Activated CD4-positive, alpha-beta T cell treated with anti-CD3 and anti-CD28 coated beads, Interleukin-10, Interleukin-2, amounts not matched to agents 100 ng/mL and 50 ng/mL, durations not matched to agents 16 hours and 8 hours (primary cell): ENCODE measurements at regions not wholly inside any gene's neighbourhood (a gene's known extent, or its start where the extent isn't known, plus 50 kb on each side); places are given as distances from the start of the nearest gene placed in this dataset.
"Not testable (repeated sequence)": the region's sequence is repeated elsewhere in the genome, so short reads cannot be mapped to it uniquely, and the experiment has no call there.

Experiments used
- DNase-seq: peaks from one replicate; pipeline ENCODE4 v3.0.0-alpha.2; 2020

DNA sequence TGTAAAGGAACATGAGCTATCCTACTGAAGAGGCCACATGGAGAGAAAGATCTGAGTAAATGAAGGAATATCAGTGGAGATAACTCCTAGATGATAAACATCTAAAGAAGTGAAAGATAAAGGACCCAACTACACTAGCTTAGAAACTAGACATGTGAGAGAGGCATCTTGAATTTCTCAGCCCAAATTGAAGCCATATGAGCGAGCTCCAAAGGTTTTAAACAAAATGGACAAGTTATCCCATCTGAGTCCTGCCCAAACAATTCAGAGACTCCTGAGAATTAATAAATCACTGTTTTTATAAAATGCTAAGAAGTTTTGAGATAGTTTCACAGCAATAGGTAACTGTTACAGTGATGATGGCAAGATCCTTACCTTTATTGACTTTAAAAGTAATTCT is 438.9 kb downstream of the NAV3 start:
- DNase-seq: no peak

DNA sequence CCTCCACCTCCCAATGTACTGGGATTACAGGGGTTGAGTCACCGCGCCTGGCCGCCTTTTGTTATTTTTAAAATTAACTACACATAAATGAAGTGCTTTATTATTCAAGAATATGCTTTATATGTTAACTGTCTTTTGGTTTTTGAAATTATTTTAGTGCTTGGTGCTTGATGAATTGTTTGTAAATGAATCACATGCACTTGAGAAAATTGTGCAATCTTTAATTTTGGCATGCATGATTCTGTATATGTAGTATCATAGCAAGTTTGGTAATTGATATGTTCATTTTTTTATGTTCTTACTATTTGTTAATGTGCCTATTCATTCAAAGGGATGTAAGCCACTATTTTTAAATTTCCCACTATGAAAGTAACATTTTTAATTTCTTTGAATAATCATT is 440.9 kb downstream of the NAV3 start:
- DNase-seq: no peak

DNA sequence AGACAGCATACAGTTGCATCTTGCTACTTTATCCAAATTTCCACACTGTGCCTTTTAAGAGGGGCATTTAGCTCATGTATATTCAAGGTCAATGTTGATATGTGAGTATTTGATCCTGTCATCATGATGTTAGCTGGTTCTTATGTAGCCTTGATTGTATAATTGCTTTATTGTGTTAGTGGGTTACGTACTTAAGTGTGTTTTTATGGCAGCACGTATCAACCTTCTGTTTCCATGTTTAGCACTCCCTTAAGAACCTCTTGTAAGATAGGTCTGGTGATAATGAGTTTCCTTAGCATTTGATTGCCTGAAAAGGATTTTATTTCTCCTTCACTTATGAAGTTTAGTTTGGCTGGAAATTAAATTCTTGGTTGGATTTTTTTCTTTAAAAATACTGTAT is 445.2 kb downstream of the NAV3 start:
- no peak for DNase-seq

DNA sequence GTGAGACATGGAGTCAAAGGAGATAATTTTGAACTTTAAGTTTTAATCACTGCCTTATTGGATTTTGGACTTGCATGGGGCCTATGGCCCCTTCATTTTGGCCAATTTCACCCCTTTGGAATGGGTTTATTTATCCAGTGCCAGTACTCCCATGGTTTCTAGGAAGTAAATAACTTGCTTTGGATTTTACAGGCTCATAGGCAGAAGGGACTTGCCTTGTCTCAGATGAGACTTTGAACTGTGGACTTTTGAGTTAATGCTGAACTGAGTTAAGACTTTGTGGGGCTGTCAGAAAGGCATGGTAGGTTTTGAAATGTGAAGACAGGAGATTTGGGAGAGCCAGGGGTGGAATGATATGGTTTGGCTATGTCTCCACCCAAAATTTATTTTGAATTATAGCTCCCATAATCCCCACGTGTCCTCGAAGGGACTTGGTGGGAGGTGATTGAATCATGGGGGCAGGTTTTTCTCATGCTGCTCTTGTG is 448.1 kb downstream of the NAV3 start:
- DNase-seq: no peak

DNA sequence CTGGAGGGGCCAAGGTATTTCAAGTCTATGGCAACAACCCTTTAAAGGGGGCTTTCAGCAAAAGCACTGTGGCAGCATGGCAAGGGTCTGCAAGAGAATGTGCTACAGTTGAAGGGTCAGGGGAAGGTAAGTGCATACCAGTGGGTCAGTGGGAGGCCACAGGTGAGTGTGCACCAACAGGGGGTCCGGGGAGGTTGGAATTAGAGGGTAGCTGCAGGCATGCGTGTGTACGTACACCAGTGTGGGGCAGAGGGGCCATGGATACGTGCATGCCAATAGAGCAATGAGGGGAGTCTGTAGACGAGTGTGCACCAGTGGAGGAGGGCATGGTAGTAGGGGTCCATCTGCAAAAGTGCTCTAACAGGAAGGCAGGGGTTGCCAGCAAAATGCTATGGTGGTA is 448.9 kb downstream of the NAV3 start:
- no peak for DNase-seq

DNA sequence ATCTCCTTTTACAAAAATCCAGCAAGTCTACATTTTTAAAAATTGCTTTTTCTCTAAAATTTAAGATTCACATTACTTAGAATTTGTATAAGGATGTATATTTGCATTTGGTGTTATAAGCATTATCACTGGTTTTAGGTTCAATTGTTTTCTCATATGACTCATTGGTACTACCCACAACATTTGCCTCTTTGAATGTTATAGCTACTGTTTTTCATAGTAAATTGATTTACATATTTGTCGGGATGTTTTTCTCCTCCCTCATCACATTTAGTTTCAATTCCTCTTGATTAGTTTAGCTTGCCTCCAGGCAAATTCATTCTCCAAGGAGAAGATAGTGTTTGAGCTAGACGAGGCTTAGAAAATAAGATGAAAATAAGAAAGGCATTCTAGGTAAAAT is 450.4 kb downstream of the NAV3 start:
- not testable (repeated sequence) for DNase-seq

DNA sequence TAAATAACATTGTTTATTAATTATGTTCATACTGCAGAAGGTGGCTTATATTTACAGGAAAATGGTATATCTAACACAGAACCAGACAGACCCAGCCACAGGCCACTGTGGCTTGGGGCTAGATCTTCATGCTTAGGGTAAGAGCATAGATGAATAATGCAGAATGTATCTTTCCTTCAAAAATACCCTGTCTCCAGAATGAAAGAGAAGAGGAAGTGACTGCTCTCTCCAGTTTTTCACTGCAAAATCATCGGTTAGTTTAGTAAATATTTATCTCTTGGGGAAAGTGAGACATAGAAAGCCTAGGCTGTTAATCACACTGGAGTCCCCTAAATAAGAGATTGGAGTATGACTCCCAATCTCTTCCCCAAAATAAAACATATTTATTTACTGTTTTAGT is 453.7 kb downstream of the NAV3 start:
- DNase-seq: no peak

DNA sequence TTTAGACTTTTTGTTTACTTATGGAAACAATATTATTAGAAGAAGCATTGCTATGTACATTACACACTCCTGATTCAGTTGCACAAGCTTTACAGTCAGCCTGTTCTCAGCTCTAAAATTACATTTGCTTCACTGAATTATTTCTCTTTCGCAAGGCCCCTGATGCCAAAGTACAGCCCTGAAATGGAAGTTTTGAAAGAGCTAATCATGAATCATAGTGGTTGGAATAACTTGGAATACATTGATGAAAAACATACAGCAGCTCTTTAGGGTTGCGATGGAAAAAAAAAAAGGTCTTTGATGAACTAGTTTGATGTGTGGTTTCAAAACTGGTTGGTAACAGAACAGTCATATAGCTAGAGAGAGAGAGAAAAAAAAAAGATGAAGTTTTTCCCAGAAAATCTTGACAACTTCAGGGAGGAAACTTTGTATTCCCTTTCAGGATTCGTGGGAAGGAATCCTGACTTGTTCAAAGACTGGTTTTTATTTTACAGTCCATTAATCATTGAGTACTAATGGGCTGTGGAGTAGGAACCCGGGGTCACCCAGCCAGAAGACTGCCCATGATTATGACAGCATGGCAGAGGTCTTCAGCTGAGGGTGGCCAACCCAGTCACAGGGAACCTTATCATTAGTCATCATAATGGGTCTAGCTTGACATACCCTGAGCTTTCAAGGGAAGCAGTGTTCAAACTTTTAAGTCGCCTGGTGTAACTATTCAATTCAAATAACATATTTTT is 460.1 kb downstream of the NAV3 start:
- DNase-seq: no peak

DNA sequence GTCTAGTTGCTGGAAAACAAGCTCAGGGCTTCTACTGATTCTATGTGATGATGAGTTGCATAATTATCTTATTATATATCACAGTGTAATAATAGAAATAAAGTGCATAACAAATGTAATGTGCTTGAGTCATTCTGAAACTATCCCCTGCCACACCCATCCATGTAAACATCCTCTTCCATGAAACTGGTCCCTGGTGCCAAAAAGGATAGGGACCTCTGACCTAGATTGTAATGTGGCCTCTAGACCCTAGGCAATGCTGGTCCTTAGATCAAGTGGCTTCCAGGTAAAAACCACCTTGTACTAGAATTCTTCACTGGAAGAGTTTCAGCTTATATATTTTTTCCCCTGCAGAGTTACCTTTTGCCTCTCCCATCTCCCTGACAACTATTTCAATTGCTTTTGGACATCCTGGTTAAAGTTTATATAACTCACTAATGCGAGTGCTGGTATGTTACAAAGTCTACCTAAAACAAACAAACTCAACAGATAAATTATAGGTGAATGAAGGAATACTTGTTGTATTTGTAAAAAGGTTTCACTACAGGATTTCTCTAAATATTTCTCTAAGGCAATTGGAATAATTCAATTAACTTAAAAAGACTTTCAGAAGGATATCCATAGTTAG is 462.5 kb downstream of the NAV3 start:
- DNase-seq: no peak

DNA sequence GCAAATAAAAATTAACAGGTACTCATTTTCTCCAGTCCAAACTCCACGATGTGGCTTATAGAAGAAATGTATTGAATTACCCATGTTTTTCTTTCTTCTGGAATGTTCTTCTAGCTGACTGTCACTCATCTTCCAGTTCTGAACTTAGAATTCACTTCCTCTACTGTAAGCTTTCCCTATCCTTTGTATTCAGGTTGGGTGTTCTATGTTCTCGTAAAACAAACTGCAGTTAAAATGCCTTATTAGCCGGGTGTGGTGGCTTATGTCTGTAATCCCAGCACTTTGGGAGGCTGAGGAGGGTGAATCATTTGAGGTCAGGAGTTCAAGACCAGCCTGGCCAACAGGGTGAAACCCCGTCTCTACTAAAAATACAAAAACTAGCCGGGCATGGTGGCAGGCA is 470.6 kb downstream of the NAV3 start:
- DNase-seq: not testable (repeated sequence)

DNA sequence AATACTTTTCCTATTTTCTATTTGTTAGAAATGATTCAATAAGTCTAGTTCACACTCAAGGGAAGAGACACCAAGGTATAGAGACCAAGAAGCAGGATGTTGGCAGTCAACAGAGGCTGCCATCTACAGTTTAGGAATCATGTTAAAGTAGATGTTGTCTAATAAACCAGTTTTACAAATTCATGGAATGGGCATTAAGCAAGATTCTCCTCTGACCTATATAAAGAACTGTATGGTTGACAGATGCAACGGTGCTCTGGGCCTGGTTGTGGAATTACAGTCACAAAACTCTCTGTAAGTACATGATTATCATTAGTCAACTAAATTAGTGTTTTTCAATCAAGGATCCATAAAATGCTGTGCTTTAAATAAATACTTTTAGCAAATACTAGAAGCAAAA is 475.1 kb downstream of the NAV3 start:
- no peak for DNase-seq

DNA sequence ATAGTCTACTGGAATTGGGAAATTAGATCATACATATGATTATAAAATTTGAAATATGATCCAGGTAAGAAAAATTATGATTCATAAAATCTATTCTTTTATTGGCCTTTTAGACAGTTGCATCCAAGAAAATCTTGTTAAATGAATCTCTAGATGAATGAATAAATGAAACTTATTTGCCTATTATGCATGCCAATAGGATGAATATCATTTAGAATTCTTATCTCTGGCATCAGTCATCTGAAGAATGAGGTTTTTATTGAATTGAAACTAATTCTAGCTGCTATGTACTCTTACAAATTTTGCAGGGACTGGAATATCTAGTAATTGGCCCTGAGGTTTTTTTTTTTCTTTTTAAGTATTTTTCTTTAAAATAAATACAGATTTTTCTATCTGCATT is 475.5 kb downstream of the NAV3 start:
- no peak for DNase-seq

DNA sequence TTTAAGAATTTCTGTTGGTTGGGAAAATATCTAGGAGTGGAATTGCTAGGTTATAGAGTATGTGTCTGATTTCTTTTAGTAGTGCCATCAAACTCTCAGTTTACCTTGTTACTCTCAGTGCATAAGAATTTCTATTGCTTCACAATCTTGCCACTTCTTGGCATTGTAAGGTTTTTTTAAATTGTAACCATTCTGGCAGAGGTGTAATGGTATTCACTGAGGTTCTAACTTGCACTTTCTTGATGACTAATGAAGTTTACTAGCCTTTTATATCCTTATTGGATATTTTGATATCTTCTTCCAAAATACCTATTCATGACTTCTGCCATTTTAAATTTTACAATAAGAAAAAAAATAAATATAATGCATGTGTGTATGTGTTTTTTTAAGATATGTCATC is 478.0 kb downstream of the NAV3 start:
- DNase-seq: no peak

DNA sequence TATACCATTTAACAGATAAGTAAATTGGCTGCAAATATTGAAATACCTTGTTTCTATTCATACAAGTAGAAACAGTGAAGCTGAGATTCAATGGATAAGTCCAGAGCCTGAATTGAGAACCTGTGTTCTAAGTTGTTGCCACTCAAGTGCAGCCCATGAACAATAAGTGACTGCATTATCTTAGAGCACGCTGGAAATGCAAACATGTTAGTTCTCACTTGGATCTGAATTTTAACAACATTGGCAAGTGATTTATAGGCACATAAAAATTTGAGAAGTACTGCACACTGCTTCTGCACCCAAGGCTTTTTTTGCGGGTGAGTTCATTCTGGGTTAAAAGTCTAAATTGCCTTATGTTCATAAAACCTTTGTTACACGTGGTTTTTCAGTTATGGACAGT is 484.3 kb downstream of the NAV3 start:
- DNase-seq: no peak

DNA sequence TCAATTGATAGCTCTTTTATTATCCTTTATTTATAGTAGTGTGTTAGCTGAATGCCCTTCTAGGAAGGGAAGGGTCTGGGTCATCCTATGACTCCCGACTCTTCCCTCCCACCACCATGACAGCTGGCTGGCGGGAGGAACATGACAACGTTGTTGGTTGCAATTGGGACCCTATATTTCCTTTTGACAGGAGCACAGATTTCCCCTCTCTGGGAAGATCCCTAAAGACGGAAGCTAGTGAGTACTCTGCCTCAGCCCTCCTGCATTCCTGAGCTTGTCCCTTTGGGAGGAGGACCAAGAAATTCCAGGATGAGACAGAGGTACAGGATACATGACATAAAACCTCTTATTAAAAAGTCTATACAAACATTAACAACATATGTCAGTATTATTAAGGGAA is 485.4 kb downstream of the NAV3 start:
- no peak for DNase-seq

DNA sequence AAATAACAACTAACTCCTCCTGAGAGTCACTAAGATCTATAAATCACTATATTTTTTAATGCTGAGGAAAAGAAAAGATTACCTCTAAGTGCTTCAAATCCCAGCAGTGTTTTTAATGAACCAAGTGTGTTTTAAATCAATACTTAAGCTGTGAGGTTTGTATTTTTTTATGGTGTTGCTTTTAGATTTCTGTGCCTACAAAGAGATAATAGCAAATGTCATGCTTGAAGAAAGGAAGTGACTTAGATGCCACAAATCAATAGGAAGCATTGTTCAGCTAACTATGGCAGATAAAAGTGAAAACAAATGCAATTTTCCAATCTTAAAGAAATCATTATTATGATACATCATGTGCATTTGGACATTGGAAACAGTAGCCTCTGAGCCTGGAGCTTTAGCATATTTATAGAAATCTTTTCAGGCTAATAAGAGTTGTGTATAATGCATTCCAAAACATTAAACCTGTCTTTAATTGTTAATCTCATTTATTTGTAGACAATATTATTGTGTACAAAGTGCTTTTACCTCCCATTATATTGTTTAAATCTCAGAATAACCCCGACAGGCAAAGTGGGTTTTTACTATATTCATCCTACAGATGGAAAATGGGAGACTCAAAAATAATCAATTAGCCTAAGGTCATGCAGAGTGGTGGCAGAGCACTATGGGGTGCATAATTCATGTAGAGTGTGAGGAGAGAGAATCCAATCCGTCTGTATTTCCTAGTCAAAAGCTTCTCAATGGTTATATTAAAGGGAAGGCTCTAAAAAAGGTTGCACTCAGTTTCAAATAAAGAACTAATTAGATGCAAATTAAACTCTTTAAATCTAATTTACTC is 486.2 kb downstream of the NAV3 start:
- no peak for DNase-seq

DNA sequence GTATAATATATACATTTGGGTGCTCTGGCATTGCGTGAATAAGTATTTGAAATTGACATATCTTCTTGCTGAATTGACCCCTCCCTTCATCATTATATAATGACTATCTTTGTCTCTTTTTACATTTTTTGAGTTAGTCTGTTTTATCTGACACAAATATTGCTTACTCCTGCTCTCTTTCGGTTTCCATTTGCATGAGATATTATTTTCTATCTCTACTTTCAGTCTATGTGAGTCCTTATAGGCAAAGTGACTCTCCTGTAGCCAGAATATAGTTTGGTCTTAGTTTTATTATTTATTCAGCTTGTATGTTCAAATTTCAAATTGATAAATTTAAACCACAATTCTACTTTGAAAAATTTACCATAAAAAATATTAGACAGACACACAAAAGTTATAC is 491.0 kb downstream of the NAV3 start:
- no peak for DNase-seq

DNA sequence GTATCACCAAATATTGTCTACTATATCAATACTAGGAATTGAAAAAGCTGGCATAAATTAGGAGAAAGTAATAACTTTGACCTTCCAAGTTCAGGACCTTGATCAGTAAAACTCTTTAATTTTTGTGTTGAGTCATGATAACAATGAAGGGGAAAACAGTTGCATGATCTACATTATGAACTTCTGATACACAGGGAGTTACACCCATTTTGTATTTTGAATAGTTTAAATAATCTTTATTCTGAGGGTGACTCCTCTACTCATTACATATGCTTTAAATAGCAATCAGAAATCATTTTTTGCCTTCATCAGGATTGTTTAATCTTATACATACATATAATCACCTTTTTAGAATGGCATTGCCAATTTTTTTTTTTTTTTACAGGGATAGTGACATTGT is 492.5 kb downstream of the NAV3 start:
- DNase-seq: no peak

DNA sequence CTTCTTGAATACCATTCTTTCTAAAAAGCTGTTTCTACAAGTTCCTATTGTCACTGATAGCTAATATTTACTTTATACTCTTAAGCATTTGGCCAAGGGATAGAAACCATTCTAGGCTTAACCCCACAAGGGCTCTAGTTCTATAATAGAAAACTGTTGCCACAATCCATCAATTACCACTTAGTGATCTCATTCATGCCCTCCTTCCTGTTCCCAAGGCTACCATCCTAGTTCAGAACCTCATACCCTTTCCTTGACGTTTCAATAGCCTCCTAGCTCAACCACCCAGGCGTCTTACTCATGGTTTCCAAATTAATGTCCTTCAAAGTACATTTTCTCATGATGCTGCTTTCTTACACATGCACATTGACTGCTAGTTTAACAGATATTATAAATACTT is 493.5 kb downstream of the NAV3 start:
- DNase-seq: no peak

DNA sequence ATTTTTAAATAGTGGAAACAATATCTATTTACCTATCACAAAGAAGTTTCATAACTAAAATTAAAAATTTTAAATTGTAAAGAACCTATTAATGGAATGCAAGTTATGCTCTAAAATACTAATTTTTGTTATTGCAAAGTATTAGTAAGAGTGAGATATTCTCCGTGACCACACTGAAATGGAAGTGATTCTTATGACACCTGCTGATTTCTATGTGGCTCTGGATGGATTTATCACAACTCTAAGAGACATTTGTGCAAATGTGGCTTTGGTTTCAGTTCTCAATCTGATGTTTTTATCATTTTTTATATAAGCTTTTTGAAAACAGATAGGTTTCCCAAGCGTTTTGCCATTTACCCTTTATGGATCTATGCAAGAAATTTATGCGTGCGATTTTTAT is 497.8 kb downstream of the NAV3 start:
- DNase-seq: no peak

DNA sequence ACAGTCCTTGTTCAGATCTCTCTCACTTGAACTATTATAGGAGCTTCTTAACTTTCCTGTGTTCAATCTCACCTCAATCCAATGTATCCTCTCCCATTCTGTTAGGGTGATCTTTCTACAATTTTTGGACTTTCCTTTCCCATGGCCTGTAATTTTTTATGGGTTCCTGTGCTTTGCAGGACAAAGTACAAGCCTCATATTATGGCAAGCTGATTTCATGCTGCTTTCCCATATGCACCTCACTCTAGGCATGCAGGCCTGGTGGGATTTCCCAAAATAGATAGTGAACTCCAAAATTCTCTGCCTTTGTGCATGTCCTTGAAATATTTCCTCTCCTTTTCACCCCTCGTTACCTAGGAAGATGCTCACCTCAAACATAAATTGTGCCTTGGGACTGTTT is 499.4 kb downstream of the NAV3 start:
- DNase-seq: no peak

DNA sequence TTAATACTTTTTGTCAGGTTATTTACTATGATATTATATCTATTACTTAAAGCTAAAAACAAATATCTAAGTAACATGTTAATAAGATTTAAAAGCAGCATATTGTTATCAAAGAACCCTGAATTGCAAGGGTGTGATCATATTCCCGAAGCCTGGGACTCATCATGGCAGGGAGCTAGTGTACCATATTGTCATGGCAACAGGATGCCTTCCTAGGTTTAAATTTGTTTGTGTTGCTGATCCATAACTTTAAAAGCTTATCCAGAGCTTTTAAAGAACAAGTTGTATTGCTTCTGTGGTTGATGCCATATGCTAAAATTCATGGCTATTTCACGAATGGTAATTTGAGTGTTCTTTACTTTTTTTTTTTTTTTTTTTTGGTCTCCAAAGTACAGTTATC is 500.5 kb downstream of the NAV3 start:
- DNase-seq: no peak

DNA sequence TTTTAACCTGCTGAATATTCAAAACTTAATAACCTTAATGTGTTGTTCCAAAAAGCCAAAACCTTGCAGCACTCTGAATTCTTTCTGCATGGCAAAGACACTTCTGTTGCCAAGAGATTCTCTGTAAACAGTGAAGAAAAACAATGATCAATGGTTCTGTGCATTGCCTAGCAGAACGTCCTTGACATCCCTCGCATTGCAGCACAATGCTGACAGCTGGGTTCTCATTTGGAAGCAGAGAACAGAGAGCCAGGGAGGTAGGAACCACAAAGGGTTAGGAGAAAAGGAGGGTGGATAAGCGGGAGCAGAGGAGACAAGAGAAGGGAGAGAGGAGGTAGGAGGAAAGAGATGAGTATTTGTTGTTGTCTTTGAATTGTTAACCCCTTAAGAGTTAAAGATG is 501.1 kb downstream of the NAV3 start:
- no peak for DNase-seq
